PC-3 (cell line): ENCODE measurements at regions not wholly inside any gene's neighbourhood (a gene's known extent, or its start where the extent isn't known, plus 50 kb on each side); places are given as distances from the start of the nearest gene placed in this dataset.
"Not testable (repeated sequence)": the region's sequence is repeated elsewhere in the genome, so short reads cannot be mapped to it uniquely, and the experiment has no call there.

ENCODE experiments used
- EZH2 ChIP-seq: fragments of 300-600 bp; sonication (generic); IDR thresholded peaks from one replicate; pipeline ENCODE4 v1.6.1; 2017; ENCODE audit warnings: antibody characterized with exemption, mild to moderate bottlenecking, low read length; ENCODE audit not compliant: unreplicated experiment
- EZH2phosphoT487 ChIP-seq: fragments of 300-600 bp; sonication (generic); IDR thresholded peaks from 2 replicates; pipeline ENCODE4 v1.6.1; 2018; ENCODE audit warnings: mild to moderate bottlenecking, antibody characterized with exemption, low read length, borderline replicate concordance
- TF ChIP-seq, protein P1 (sequence below): fragments of 300-600 bp; sonication (generic); conservative IDR thresholded peaks from 2 replicates; pipeline ENCODE4 v1.5.1; 2017; ENCODE audit warnings: antibody characterized with exemption, low read depth, mild to moderate bottlenecking, low read length

DNA sequence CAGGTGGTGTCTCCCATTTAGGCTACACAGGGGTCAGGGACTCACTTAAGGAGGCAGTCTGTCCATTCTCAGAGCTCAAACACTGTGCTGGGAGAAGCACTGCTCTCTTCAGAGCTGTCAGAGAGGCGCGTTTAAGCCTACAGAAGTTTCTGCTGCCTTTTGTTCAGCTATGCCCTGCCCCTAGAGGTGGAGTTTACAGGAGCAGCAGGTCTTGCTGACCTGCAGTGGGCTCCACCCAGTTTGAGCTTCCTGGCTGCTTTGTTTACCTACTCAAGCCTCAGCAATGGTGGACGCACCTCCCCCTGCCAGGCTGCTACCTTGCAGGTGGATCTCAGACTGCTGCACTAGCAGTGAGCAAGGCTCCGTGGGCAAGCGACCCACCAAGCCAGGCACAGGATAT, 260.1 kb downstream of the MEF2C start:
- TF ChIP-seq, protein P1, sequence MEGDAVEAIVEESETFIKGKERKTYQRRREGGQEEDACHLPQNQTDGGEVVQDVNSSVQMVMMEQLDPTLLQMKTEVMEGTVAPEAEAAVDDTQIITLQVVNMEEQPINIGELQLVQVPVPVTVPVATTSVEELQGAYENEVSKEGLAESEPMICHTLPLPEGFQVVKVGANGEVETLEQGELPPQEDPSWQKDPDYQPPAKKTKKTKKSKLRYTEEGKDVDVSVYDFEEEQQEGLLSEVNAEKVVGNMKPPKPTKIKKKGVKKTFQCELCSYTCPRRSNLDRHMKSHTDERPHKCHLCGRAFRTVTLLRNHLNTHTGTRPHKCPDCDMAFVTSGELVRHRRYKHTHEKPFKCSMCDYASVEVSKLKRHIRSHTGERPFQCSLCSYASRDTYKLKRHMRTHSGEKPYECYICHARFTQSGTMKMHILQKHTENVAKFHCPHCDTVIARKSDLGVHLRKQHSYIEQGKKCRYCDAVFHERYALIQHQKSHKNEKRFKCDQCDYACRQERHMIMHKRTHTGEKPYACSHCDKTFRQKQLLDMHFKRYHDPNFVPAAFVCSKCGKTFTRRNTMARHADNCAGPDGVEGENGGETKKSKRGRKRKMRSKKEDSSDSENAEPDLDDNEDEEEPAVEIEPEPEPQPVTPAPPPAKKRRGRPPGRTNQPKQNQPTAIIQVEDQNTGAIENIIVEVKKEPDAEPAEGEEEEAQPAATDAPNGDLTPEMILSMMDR = not testable (repeated sequence)
- TF ChIP-seq EZH2, EZH2phosphoT487: not testable (repeated sequence)
